K562 (cell line): ENCODE measurements at regions not wholly inside any gene's neighbourhood (a gene's known extent, or its start where the extent isn't known, plus 50 kb on each side); places are given as distances from the start of the nearest gene placed in this dataset.

Source experiments
- MEF2D ChIP-seq: conservative IDR thresholded peaks from 2 replicates; pipeline ENCODE4 v1.6.1; 2016; ENCODE audit warnings: low read depth, missing genetic modification characterization, missing compliant biosample characterization
- POLR2A ChIP-seq: fragments of 450-650 bp; conservative IDR thresholded peaks from 2 replicates; pipeline ENCODE4 v1.6.1; 2016
- RBBP5 ChIP-seq: fragments of 200-600 bp; sonication (generic); IDR thresholded peaks from 2 replicates; pipeline ENCODE4 v1.6.1; 2012; ENCODE audit warnings: borderline replicate concordance, mild to moderate bottlenecking, low read length, control low read depth, inconsistent platforms; ENCODE audit not compliant: insufficient read depth, poor library complexity, severe bottlenecking
- ZNF224 ChIP-seq: sonication (generic); formaldehyde crosslinking; IDR thresholded peaks from 2 replicates; pipeline ENCODE4 v1.8.0; 2022; ENCODE audit warnings: mild to moderate bottlenecking, missing genetic modification reagents
- ZNF263 ChIP-seq: sonication (generic); formaldehyde crosslinking; IDR thresholded peaks from 2 replicates; pipeline ENCODE4 v1.8.0; 2022; ENCODE audit warnings: mild to moderate bottlenecking, missing genetic modification reagents, borderline replicate concordance

GRCh38 chr3:191137708-191138107 lies 61.3 kb upstream of the OSTN start:
- TF ChIP-seq ZNF224 (CRISPR knock-in tag) (no peak), RBBP5 (no peak), MEF2D (tag) (no peak), POLR2A (no peak), ZNF263 (CRISPR knock-in tag) (no peak)
